Panc1 (cell line): ENCODE measurements at regions not wholly inside any gene's neighbourhood (a gene's known extent, or its start where the extent isn't known, plus 50 kb on each side); places are given as distances from the start of the nearest gene placed in this dataset.

Experiments
- ATAC-seq: fragments of 200-7000 bp; cut with Tn5 transposase; 2 replicates; pipeline ENCODE4 v1.9.1; 2020; ENCODE audit warnings: mild to moderate bottlenecking, moderate library complexity
- BruUV-seq: library from RNA; stranded (reverse); fragments of 400-500 nt; replicated peaks from 2 replicates; lab custom pipeline; 2021; lab: Mats Ljungman, UMichigan
- CTCF ChIA-PET: fragments of 300-600 bp; sonication (Branson Sonifier 250); formaldehyde crosslinking; loops from one replicate; lab custom pipeline; 2022; ENCODE audit warnings: antibody characterized with exemption; lab: Charles Lee
- POLR2A ChIA-PET: fragments of 300-600 bp; sonication (Branson Sonifier 250); formaldehyde crosslinking; loops from one replicate; lab custom pipeline; 2022; ENCODE audit warnings: antibody characterized with exemption; lab: Charles Lee
- DNase-seq: peaks from one replicate; pipeline ENCODE4 v3.0.0-alpha.2; 2010; ENCODE audit warnings: low read depth, low spot score
- H3K27ac ChIP-seq: 2 replicates; pipeline ENCODE4 v1.5.1; 2011; ENCODE audit warnings: mild to moderate bottlenecking, low read length, inconsistent platforms
- H3K27me3 ChIP-seq: fragments of 200-500 bp; sonication (Bioruptor generic); 2 replicates; pipeline ENCODE4 v1.6.0; 2014; ENCODE audit warnings: low read length, inconsistent platforms; ENCODE audit not compliant: control insufficient read depth, insufficient read depth
- H3K36me3 ChIP-seq: fragments of 200-500 bp; sonication (Bioruptor generic); 2 replicates; pipeline ENCODE4 v1.5.1; 2014; ENCODE audit warnings: inconsistent platforms, mild to moderate bottlenecking, low read length, moderate library complexity; ENCODE audit not compliant: control insufficient read depth, insufficient read depth
- H3K4me1 ChIP-seq: 2 replicates; pipeline ENCODE4 v1.5.1; 2011; ENCODE audit warnings: inconsistent platforms, mild to moderate bottlenecking, low read length, moderate library complexity; ENCODE audit not compliant: control insufficient read depth, insufficient read depth
- H3K4me3 ChIP-seq, 2 experiments: 2 replicates each; pipeline ENCODE4 v1.5.1; 2011 to 2012; ENCODE audit warnings: low read depth in 2 of 2, low read length in 2 of 2, mild to moderate bottlenecking in 2 of 2, inconsistent platforms in 1 of 2, moderate library complexity in 1 of 2
- H3K9me3 ChIP-seq: fragments of 200-500 bp; sonication (Bioruptor generic); 2 replicates; pipeline ENCODE4 v1.5.1; 2014; ENCODE audit warnings: low read depth, mild to moderate bottlenecking, inconsistent platforms, low read length, moderate library complexity; ENCODE audit not compliant: control insufficient read depth, insufficient read depth
- POLR2AphosphoS5 ChIP-seq: IDR thresholded peaks from 2 replicates; pipeline ENCODE4 v1.6.1; 2012; ENCODE audit warnings: mild to moderate bottlenecking, low read depth, low read length, moderate library complexity
- SIN3A ChIP-seq: IDR thresholded peaks from 2 replicates; pipeline ENCODE4 v1.6.1; 2012; ENCODE audit warnings: low read depth, mild to moderate bottlenecking, low read length, moderate library complexity, borderline replicate concordance; ENCODE audit not compliant: insufficient read depth
- TCF7L2 ChIP-seq: IDR thresholded peaks from 2 replicates; pipeline ENCODE4 v1.6.1; 2011; ENCODE audit warnings: mild to moderate bottlenecking, low read depth, low read length, inconsistent platforms
- in situ Hi-C: cut with HindIII; loops from 2 replicates; pipeline ENCODE4 v1.10.0; 2016; ENCODE audit warnings: low sequenced_read_pairs, low pct_unique_long_range_greater_than_20kb
- intact Hi-C: fragments of 100-400 bp; cut with micrococcal nuclease; formaldehyde crosslinking; loops from one replicate; pipeline ENCODE4 v1.10.0; 2022; ENCODE audit not compliant: unreplicated experiment
- TF ChIP-seq, protein P1 (sequence below), 2 experiments: IDR thresholded peaks; 2 replicates each; pipeline ENCODE4 v1.6.1; 2011 to 2012; ENCODE audit warnings: low read depth in 2 of 2, control low read depth in 1 of 2, low read length in 1 of 2, mild to moderate bottlenecking in 1 of 2, moderate library complexity in 1 of 2; ENCODE audit not compliant: insufficient read depth in 1 of 2
- TF ChIP-seq, protein P2 (sequence below): fragments of 450-650 bp; IDR thresholded peaks from 2 replicates; pipeline ENCODE4 v1.5.1; 2017; ENCODE audit warnings: mild to moderate bottlenecking

DNA sequence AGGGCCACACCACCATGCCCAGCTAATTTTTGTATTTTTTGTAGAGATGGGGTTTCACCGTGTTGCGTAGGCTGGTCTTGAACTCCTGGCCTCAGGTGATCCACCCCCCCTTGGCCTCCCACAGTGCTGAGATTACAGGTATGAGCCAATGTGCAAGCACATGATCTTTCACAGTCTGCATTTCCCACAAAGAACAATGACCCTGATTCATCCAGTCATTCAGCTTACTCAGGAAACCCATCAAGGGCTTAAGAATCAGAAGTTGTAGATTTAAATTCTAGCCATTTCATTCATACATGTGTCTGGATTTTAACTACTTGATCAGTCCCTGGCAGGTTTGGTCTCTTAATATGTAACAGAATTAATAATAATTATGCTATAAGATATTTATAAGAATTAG, 2065.7 kb downstream of the MRPL39 start:
- BruUV-seq, result no TSS peak
- ChIA-PET CTCF (no interaction called here), POLR2A (no interaction called here)
- Histone ChIP-seq H3K9me3 (no peaks in the 10 kb centered on the region), H3K27me3 (no peaks in the 10 kb centered on the region), H3K4me1 (no peaks in the 10 kb centered on the region), H3K4me3 (no peak overlapping the region), H3K27ac (no peak overlapping the region), H3K36me3 (no peaks in the 10 kb centered on the region)
- intact Hi-C loops, result no loop called here
- TF ChIP-seq TCF7L2 (no peak), POLR2AphosphoS5 (no peak), SIN3A (no peak)
- TF ChIP-seq, protein P1, sequence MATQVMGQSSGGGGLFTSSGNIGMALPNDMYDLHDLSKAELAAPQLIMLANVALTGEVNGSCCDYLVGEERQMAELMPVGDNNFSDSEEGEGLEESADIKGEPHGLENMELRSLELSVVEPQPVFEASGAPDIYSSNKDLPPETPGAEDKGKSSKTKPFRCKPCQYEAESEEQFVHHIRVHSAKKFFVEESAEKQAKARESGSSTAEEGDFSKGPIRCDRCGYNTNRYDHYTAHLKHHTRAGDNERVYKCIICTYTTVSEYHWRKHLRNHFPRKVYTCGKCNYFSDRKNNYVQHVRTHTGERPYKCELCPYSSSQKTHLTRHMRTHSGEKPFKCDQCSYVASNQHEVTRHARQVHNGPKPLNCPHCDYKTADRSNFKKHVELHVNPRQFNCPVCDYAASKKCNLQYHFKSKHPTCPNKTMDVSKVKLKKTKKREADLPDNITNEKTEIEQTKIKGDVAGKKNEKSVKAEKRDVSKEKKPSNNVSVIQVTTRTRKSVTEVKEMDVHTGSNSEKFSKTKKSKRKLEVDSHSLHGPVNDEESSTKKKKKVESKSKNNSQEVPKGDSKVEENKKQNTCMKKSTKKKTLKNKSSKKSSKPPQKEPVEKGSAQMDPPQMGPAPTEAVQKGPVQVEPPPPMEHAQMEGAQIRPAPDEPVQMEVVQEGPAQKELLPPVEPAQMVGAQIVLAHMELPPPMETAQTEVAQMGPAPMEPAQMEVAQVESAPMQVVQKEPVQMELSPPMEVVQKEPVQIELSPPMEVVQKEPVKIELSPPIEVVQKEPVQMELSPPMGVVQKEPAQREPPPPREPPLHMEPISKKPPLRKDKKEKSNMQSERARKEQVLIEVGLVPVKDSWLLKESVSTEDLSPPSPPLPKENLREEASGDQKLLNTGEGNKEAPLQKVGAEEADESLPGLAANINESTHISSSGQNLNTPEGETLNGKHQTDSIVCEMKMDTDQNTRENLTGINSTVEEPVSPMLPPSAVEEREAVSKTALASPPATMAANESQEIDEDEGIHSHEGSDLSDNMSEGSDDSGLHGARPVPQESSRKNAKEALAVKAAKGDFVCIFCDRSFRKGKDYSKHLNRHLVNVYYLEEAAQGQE (IDR thresholded peaks at IDR 0.05; ENCODE audit: insufficient read depth in 1 of 2, low read depth in 2 of 2, low read length in 1 of 2), result no peak
- TF ChIP-seq, protein P2, sequence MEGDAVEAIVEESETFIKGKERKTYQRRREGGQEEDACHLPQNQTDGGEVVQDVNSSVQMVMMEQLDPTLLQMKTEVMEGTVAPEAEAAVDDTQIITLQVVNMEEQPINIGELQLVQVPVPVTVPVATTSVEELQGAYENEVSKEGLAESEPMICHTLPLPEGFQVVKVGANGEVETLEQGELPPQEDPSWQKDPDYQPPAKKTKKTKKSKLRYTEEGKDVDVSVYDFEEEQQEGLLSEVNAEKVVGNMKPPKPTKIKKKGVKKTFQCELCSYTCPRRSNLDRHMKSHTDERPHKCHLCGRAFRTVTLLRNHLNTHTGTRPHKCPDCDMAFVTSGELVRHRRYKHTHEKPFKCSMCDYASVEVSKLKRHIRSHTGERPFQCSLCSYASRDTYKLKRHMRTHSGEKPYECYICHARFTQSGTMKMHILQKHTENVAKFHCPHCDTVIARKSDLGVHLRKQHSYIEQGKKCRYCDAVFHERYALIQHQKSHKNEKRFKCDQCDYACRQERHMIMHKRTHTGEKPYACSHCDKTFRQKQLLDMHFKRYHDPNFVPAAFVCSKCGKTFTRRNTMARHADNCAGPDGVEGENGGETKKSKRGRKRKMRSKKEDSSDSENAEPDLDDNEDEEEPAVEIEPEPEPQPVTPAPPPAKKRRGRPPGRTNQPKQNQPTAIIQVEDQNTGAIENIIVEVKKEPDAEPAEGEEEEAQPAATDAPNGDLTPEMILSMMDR, result no peak
- no peak for ATAC-seq
- in situ Hi-C loops, result no loop called here
- no peak for DNase-seq

DNA sequence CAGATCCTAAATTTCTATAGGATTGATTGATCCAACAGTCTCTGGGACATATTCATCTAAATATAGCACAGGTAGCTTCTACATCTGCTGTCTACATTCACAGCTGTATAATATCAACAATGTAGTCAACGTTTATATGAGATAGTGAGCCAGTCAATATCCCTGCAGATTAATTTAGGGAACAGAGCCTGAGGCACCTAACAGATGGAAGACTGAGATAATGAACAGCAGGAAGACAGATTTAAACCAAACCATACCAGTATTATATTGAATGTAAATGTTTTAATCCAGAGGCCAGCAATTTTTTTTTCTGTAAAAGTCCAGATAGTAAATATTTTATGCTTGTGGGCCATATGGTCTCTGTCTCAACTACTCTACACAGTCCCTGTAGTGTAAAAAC, 2072.4 kb downstream of the MRPL39 start:
- Histone ChIP-seq H3K4me1 (no peaks in the 10 kb centered on the region), H3K9me3 (no peaks in the 10 kb centered on the region), H3K36me3 (no peaks in the 10 kb centered on the region), H3K27me3 (no peaks in the 10 kb centered on the region), H3K4me3 (no peak overlapping the region), H3K27ac (no peak overlapping the region)
- POLR2A ChIA-PET, result no interaction called here
- BruUV-seq, result no TSS peak
- intact Hi-C loops, result no loop called here
- DNase-seq (no peak), ATAC-seq (no peak)
- in situ Hi-C loops, result no loop called here
- TF ChIP-seq, protein P2, result no peak
- TF ChIP-seq POLR2AphosphoS5 (no peak), TCF7L2 (no peak), SIN3A (no peak)
- TF ChIP-seq, protein P1 (IDR thresholded peaks at IDR 0.05; ENCODE audit: insufficient read depth in 1 of 2, low read depth in 2 of 2, low read length in 1 of 2), result no peak
- CTCF ChIA-PET, result no interaction called here
